Fibroblast of the aortic adventitia (primary cell): ENCODE measurements at regions not wholly inside any gene's neighbourhood (a gene's known extent, or its start where the extent isn't known, plus 50 kb on each side); places are given as distances from the start of the nearest gene placed in this dataset.
"Not testable (repeated sequence)": the region's sequence is repeated elsewhere in the genome, so short reads cannot be mapped to it uniquely, and the experiment has no call there.

ENCODE experiments used
- DNase-seq: peaks from one replicate; pipeline ENCODE4 v3.0.0-alpha.2; 2010; ENCODE audit warnings: low read depth
- H3K4me3 ChIP-seq: 2 replicates; pipeline ENCODE4 v1.5.1; 2011; ENCODE audit warnings: low read depth, mild to moderate bottlenecking, control low read depth, low read length, moderate library complexity
- TF ChIP-seq, protein P1 (sequence below): IDR thresholded peaks from 2 replicates; pipeline ENCODE4 v1.5.1; 2011; ENCODE audit warnings: mild to moderate bottlenecking, low read length, control low read depth, inconsistent platforms; ENCODE audit not compliant: insufficient read depth

- no peak for DNase-seq
- TF ChIP-seq, protein P1, sequence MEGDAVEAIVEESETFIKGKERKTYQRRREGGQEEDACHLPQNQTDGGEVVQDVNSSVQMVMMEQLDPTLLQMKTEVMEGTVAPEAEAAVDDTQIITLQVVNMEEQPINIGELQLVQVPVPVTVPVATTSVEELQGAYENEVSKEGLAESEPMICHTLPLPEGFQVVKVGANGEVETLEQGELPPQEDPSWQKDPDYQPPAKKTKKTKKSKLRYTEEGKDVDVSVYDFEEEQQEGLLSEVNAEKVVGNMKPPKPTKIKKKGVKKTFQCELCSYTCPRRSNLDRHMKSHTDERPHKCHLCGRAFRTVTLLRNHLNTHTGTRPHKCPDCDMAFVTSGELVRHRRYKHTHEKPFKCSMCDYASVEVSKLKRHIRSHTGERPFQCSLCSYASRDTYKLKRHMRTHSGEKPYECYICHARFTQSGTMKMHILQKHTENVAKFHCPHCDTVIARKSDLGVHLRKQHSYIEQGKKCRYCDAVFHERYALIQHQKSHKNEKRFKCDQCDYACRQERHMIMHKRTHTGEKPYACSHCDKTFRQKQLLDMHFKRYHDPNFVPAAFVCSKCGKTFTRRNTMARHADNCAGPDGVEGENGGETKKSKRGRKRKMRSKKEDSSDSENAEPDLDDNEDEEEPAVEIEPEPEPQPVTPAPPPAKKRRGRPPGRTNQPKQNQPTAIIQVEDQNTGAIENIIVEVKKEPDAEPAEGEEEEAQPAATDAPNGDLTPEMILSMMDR: no peak
- no peak overlapping the region for H3K4me3 ChIP-seq
Measured at GRCh38 chr18:1056404-1056803, 151.7 kb downstream of the ADCYAP1 start.

GRCh38 chr18:1057367-1057766, 152.7 kb downstream of the ADCYAP1 start:
- TF ChIP-seq, protein P1: no peak
- H3K4me3 ChIP-seq: no peak overlapping the region
- DNase-seq: no peak

DNA sequence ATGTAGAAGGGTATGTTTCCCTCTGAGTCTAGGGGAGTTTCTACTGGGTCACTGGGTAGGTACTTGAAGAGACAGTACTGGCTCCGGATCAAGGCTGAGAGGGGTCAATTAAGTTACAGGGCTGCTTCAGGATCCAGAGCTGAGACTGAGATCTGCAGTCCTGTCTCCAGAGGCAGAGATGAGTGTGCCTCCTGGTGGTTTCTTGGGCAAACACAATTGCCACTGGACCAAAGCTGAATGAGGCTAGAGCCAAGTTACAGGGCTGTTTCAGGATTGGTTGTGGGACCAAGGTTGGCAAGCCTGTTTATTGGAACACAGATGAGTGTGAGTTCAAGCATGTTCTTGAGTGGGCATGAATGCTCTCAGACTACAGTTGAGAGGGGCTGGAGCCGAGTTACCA, 157.9 kb downstream of the ADCYAP1 start:
- peak; percentile 21 for DNase-seq
- no peak overlapping the region for H3K4me3 ChIP-seq
- TF ChIP-seq, protein P1: peak; percentile 21

- no peak overlapping the region for H3K4me3 ChIP-seq
- DNase-seq: no peak
- TF ChIP-seq, protein P1: no peak
Measured at GRCh38 chr18:1075322-1075721, 170.7 kb downstream of the ADCYAP1 start.

DNA sequence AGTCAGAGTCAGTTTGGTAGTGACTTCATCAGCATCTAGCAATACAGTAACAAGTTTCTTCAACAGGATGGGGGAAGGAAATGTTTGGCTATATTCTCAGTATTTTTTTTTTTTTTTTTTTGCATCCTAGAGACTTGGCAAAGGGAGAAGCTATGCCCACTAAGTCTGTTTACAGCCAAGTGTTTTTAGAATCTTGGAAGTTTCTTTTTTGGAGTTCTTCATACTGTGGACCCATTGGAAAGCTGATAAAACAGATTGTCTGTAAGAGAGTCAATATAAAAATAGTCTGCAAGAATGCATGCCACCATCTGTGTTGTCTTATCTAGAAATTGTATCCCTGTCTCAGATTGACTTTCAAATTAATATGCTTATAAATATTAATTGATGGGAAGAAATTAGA, 171.2 kb downstream of the ADCYAP1 start:
- TF ChIP-seq, protein P1: no peak
- DNase-seq: no peak
- no peak overlapping the region for H3K4me3 ChIP-seq

- TF ChIP-seq, protein P1: no peak
- no peak overlapping the region for H3K4me3 ChIP-seq
- no peak for DNase-seq
Measured at GRCh38 chr18:1078301-1078700, 173.6 kb downstream of the ADCYAP1 start.

DNA sequence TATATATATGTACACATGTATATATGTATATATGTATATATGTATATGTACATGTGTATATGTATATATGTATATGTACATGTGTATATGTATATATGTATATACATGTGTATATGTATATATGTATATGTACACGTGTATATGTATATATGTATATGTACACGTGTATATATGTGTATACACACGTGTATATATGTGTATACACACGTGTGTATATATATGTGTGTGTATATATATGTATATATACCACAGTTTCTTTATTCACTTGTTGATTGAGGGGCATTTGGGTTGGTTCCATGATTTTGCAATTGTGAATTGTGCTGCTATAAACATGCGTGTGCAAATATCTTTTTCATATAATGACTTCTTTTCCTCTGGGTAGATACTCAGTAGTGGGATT, 179.0 kb downstream of the ADCYAP1 start:
- not testable (repeated sequence) for DNase-seq, H3K4me3 ChIP-seq
